Mesenchymal stem cell (in vitro differentiated cells and primary cell): ENCODE measurements at regions not wholly inside any gene's neighbourhood (a gene's known extent, or its start where the extent isn't known, plus 50 kb on each side); places are given as distances from the start of the nearest gene placed in this dataset.

Experiments
- DNase-seq: peaks from one replicate; pipeline ENCODE4 v3.0.0-alpha.2; 2013
- H2AFZ ChIP-seq: one replicate; pipeline ENCODE4 v1.6.1; 2013; ENCODE audit warnings: low read depth, mild to moderate bottlenecking, control low read depth, inconsistent platforms, low read length, moderate library complexity
- H2AK5ac ChIP-seq: 2 replicates; pipeline ENCODE4 v1.6.1; 2013; ENCODE audit warnings: low read length, moderate library complexity, mild to moderate bottlenecking, inconsistent platforms; ENCODE audit not compliant: severe bottlenecking
- H2BK120ac ChIP-seq: one replicate; pipeline ENCODE4 v1.6.1; 2013; ENCODE audit warnings: low read depth, mild to moderate bottlenecking, inconsistent platforms, low read length, moderate library complexity
- H2BK12ac ChIP-seq, 2 experiments: one replicate each; pipeline ENCODE4 v1.6.1; 2013; ENCODE audit warnings: inconsistent platforms in 2 of 2, low read length in 2 of 2, mild to moderate bottlenecking in 2 of 2, moderate library complexity in 2 of 2, control low read depth in 1 of 2
- H2BK15ac ChIP-seq: one replicate; pipeline ENCODE4 v1.6.1; 2013; ENCODE audit warnings: mild to moderate bottlenecking, low read depth, inconsistent platforms; ENCODE audit not compliant: poor library complexity, severe bottlenecking
- H2BK5ac ChIP-seq: 2 replicates; pipeline ENCODE4 v1.6.1; 2013; ENCODE audit warnings: low read depth, mild to moderate bottlenecking, low read length, control low read depth, inconsistent platforms; ENCODE audit not compliant: poor library complexity, severe bottlenecking
- H3K14ac ChIP-seq, 2 experiments: one replicate each; pipeline ENCODE4 v1.6.1; 2013; ENCODE audit warnings: inconsistent platforms in 2 of 2, low read length in 2 of 2, control low read depth in 1 of 2, mild to moderate bottlenecking in 1 of 2, moderate library complexity in 1 of 2
- H3K18ac ChIP-seq, 2 experiments: one replicate each; pipeline ENCODE4 v1.6.1; 2013; ENCODE audit warnings: inconsistent platforms in 2 of 2, low read length in 2 of 2, control low read depth in 1 of 2, low read depth in 1 of 2, mild to moderate bottlenecking in 1 of 2
- H3K23ac ChIP-seq, 2 experiments: one replicate each; pipeline ENCODE4 v1.6.1; 2013; ENCODE audit warnings: inconsistent platforms in 2 of 2, low read length in 2 of 2, mild to moderate bottlenecking in 2 of 2, moderate library complexity in 2 of 2, control low read depth in 1 of 2
- H3K27ac ChIP-seq: 2 replicates; pipeline ENCODE4 v1.5.1; 2013; ENCODE audit warnings: mild to moderate bottlenecking, moderate library complexity, low read length, control low read depth, inconsistent platforms; ENCODE audit not compliant: poor library complexity, severe bottlenecking
- H3K27me3 ChIP-seq, 2 experiments: 2 replicates each; pipeline versions ENCODE4 v1.6.1 to v1.7.0; 2013; ENCODE audit warnings: low read length in 2 of 2, mild to moderate bottlenecking in 2 of 2, moderate library complexity in 2 of 2, control low read depth in 1 of 2, inconsistent platforms in 1 of 2; ENCODE audit not compliant: control insufficient read depth in 1 of 2, insufficient read depth in 1 of 2
- H3K36me3 ChIP-seq, 2 experiments: 2 replicates each; pipeline versions ENCODE4 v1.6.1 to v1.7.0; 2013; ENCODE audit warnings: low read length in 2 of 2, control low read depth in 1 of 2, inconsistent platforms in 1 of 2, low read depth in 1 of 2, mild to moderate bottlenecking in 1 of 2; ENCODE audit not compliant: insufficient read depth in 2 of 2, control insufficient read depth in 1 of 2
- H3K4ac ChIP-seq, 2 experiments: one replicate each; pipeline ENCODE4 v1.6.1; 2013; ENCODE audit warnings: inconsistent platforms in 2 of 2, low read length in 2 of 2, mild to moderate bottlenecking in 2 of 2, moderate library complexity in 2 of 2, control low read depth in 1 of 2, low read depth in 1 of 2
- H3K4me1 ChIP-seq: 2 replicates; pipeline ENCODE4 v1.6.1; 2013; ENCODE audit warnings: low read depth, low read length, control low read depth; ENCODE audit not compliant: control insufficient read depth, insufficient read depth
- H3K4me2 ChIP-seq: 2 replicates; pipeline ENCODE4 v1.6.1; 2013; ENCODE audit warnings: low read length, mild to moderate bottlenecking, inconsistent platforms; ENCODE audit not compliant: poor library complexity, severe bottlenecking
- H3K4me3 ChIP-seq, 2 experiments: 2 replicates each; pipeline versions ENCODE4 v1.5.1 to v1.7.0; 2013; ENCODE audit warnings: low read length in 2 of 2, mild to moderate bottlenecking in 2 of 2, control low read depth in 1 of 2, low read depth in 1 of 2; ENCODE audit not compliant: insufficient read depth in 1 of 2
- H3K79me1 ChIP-seq: replicated peaks from 2 replicates; pipeline ENCODE4 v1.6.1; 2013; ENCODE audit warnings: mild to moderate bottlenecking, control low read depth, low read length, inconsistent platforms; ENCODE audit not compliant: poor library complexity, severe bottlenecking
- H3K9ac ChIP-seq: 2 replicates; pipeline ENCODE4 v1.7.0; 2013; ENCODE audit warnings: mild to moderate bottlenecking, low read length, moderate library complexity
- H3K9me3 ChIP-seq: 2 replicates; pipeline ENCODE4 v1.7.0; 2013; ENCODE audit warnings: mild to moderate bottlenecking, low read length; ENCODE audit not compliant: control insufficient read depth
- H4K8ac ChIP-seq: one replicate; pipeline ENCODE4 v1.6.1; 2013; ENCODE audit warnings: inconsistent platforms, mild to moderate bottlenecking, low read length, moderate library complexity
- H4K91ac ChIP-seq: one replicate; pipeline ENCODE4 v1.6.1; 2013; ENCODE audit warnings: mild to moderate bottlenecking, low read length, inconsistent platforms
- WGBS: methylation state at CpG from one replicate; pipeline ENCODE4 v1.1.7; 2013; ENCODE audit warnings: mixed read lengths; 5-methylcytosine and 5-hydroxymethylcytosine counted together

- no peak overlapping the region for H2BK12ac ChIP-seq
- H2AFZ ChIP-seq, result no peak overlapping the region
- H3K9ac ChIP-seq, result no peak overlapping the region
- no peak overlapping the region for H3K18ac ChIP-seq
- no peak overlapping the region for H3K4me3 ChIP-seq
- H3K9me3 ChIP-seq, result peaks cover 7% of the 10 kb centered on the region
- no peaks in the 10 kb centered on the region for H3K4me1 ChIP-seq
- H4K8ac ChIP-seq, result no peak overlapping the region
- H2AK5ac ChIP-seq, result no peak overlapping the region
- H3K4ac ChIP-seq, result no peak overlapping the region
- WGBS, result no CpG with 5 or more reads among the region's 2 CpGs
- no peak overlapping the region for H3K27ac ChIP-seq
- no peak overlapping the region for H2BK15ac ChIP-seq
- no peaks in the 10 kb centered on the region for H3K27me3 ChIP-seq
- DNase-seq, result no peak
- no peak overlapping the region for H3K4me2 ChIP-seq
- H4K91ac ChIP-seq, result no peak overlapping the region
- no peak overlapping the region for H3K14ac ChIP-seq
- no peaks in the 10 kb centered on the region for H3K79me1 ChIP-seq
- H2BK5ac ChIP-seq, result no peak overlapping the region
- H2BK120ac ChIP-seq, result no peak overlapping the region
- no peak overlapping the region for H3K23ac ChIP-seq
- H3K36me3 ChIP-seq, result no peaks in the 10 kb centered on the region
These were observed 145.0 kb upstream of the DMAC1 start for GRCh38 chr9:7944572-7944971.

- Histone ChIP-seq H3K4me3 (no peak overlapping the region), H3K4me2 (no peak overlapping the region), H3K18ac (no peak overlapping the region), H2BK120ac (no peak overlapping the region), H2AK5ac (no peak overlapping the region), H3K23ac (no peak overlapping the region), H3K14ac (no peak overlapping the region), H3K9me3 (peaks cover 7% of the 10 kb centered on the region), H3K36me3 (no peaks in the 10 kb centered on the region), H2BK15ac (no peak overlapping the region), H3K27me3 (no peaks in the 10 kb centered on the region), H2AFZ (no peak overlapping the region), H3K27ac (no peak overlapping the region), H2BK12ac (no peak overlapping the region), H4K8ac (no peak overlapping the region), H4K91ac (no peak overlapping the region), H3K4me1 (no peaks in the 10 kb centered on the region), H3K79me1 (no peaks in the 10 kb centered on the region), H2BK5ac (no peak overlapping the region), H3K9ac (no peak overlapping the region), H3K4ac (no peak overlapping the region)
- DNase-seq, result no peak
- WGBS, result 76% methylated on average over 6 of the region's 7 CpGs
These were observed 138.3 kb upstream of the DMAC1 start for GRCh38 chr9:7937761-7938491.

GRCh38 chr9:7936996-7937395 is 137.4 kb upstream of the DMAC1 start:
- no peak overlapping the region for H2AK5ac ChIP-seq
- no peak overlapping the region for H4K8ac ChIP-seq
- H3K18ac ChIP-seq, result no peak overlapping the region
- no peak overlapping the region for H2AFZ ChIP-seq
- H3K4me2 ChIP-seq, result no peak overlapping the region
- DNase-seq, result no peak
- H3K27ac ChIP-seq, result no peak overlapping the region
- H3K79me1 ChIP-seq, result no peaks in the 10 kb centered on the region
- no peak overlapping the region for H2BK12ac ChIP-seq
- no peak overlapping the region for H3K4me3 ChIP-seq
- H3K14ac ChIP-seq, result no peak overlapping the region
- H3K36me3 ChIP-seq, result no peaks in the 10 kb centered on the region
- H2BK120ac ChIP-seq, result no peak overlapping the region
- no peak overlapping the region for H3K9ac ChIP-seq
- 92% methylated on average over 1 of the region's 1 CpG for WGBS
- H3K23ac ChIP-seq, result no peak overlapping the region
- no peak overlapping the region for H4K91ac ChIP-seq
- no peak overlapping the region for H2BK5ac ChIP-seq
- H3K9me3 ChIP-seq, result peaks cover 7% of the 10 kb centered on the region
- H2BK15ac ChIP-seq, result no peak overlapping the region
- no peaks in the 10 kb centered on the region for H3K27me3 ChIP-seq
- H3K4me1 ChIP-seq, result no peaks in the 10 kb centered on the region
- H3K4ac ChIP-seq, result no peak overlapping the region

GRCh38 chr9:7936163-7936562 is 136.6 kb upstream of the DMAC1 start:
- WGBS, result 72% methylated on average over 4 of the region's 4 CpGs

More at GRCh38 chr9:7936163-7936562, 136.6 kb upstream of the DMAC1 start:
- no peak overlapping the region for H4K91ac ChIP-seq
- H3K9me3 ChIP-seq, result peaks cover 7% of the 10 kb centered on the region
- H3K4ac ChIP-seq, result no peak overlapping the region
- no peak overlapping the region for H3K18ac ChIP-seq
- no peak overlapping the region for H2BK15ac ChIP-seq
- no peak overlapping the region for H2BK12ac ChIP-seq
- H3K27me3 ChIP-seq, result no peaks in the 10 kb centered on the region
- DNase-seq, result no peak
- no peak overlapping the region for H3K4me3 ChIP-seq
- H2AK5ac ChIP-seq, result no peak overlapping the region
- no peak overlapping the region for H3K14ac ChIP-seq
- H3K9ac ChIP-seq, result no peak overlapping the region
- no peaks in the 10 kb centered on the region for H3K4me1 ChIP-seq
- H3K79me1 ChIP-seq, result no peaks in the 10 kb centered on the region
- H2BK5ac ChIP-seq, result no peak overlapping the region
- no peak overlapping the region for H3K23ac ChIP-seq
- no peak overlapping the region for H3K27ac ChIP-seq
- no peak overlapping the region for H2AFZ ChIP-seq
- H3K36me3 ChIP-seq, result no peaks in the 10 kb centered on the region
- no peak overlapping the region for H3K4me2 ChIP-seq
- H4K8ac ChIP-seq, result no peak overlapping the region
- H2BK120ac ChIP-seq, result no peak overlapping the region
